Lower lobe of right lung (tissue), 2 donors: ENCODE measurements at regions not wholly inside any gene's neighbourhood (a gene's known extent, or its start where the extent isn't known, plus 50 kb on each side); places are given as distances from the start of the nearest gene placed in this dataset.

ENCODE experiments used
- ATAC-seq, 2 donors: fragments of 200-7000 bp; cut with Tn5 transposase; one replicate each; pipeline ENCODE4 v1.9.1; 2020 to 2022; ENCODE audit warnings: mild to moderate bottlenecking in 2 of 2, moderate library complexity in 2 of 2
- DNase-seq: peaks from one replicate; pipeline ENCODE4 v3.0.0-alpha.2; 2020
- H3K27ac ChIP-seq: fragments of 200-600 bp; one replicate; pipeline ENCODE4 v1.8.0; 2022
- H3K27me3 ChIP-seq: fragments of 200-600 bp; one replicate; pipeline ENCODE4 v1.8.0; 2022; ENCODE audit warnings: low read depth
- H3K36me3 ChIP-seq: fragments of 200-600 bp; one replicate; pipeline ENCODE4 v1.8.0; 2022; ENCODE audit warnings: mild to moderate bottlenecking
- H3K4me1 ChIP-seq: fragments of 200-600 bp; one replicate; pipeline ENCODE4 v1.8.0; 2022
- H3K4me3 ChIP-seq: fragments of 200-600 bp; one replicate; pipeline ENCODE4 v1.8.0; 2022; ENCODE audit warnings: mild to moderate bottlenecking
- H3K9me3 ChIP-seq: fragments of 200-600 bp; one replicate; pipeline ENCODE4 v1.8.0; 2022
- intact Hi-C: fragments of 100-400 bp; cut with DNase I; formaldehyde crosslinking; loops from one replicate; pipeline ENCODE4 v1.11.0; 2022
- TF ChIP-seq, protein P1 (sequence below): fragments of 200-600 bp; IDR thresholded peaks from one replicate; pipeline ENCODE4 v1.8.0; 2022; ENCODE audit warnings: antibody characterized with exemption, mild to moderate bottlenecking
- donor health status: DM: no; HTN: yes; CAD: no; lungs with severe emphysema.

DNA sequence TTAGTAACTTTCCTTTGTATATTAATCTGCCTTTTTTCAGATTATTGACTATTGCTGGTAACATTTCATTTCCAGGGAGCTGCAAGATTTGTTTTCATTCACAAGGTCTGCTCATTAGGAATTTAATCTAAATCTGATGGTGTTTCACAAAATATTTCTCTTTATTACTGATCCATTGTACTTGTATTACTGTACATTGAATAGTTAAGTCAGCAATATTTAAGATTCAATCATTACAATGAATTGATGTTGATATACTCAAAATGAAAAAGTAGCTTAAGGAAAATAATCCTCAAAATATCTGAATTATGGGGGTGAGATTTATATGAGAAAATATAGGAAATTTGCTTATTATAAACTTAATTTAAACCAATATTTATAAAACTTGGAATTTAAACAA lies 308.6 kb upstream of the PBX1 start:
- TF ChIP-seq, protein P1, sequence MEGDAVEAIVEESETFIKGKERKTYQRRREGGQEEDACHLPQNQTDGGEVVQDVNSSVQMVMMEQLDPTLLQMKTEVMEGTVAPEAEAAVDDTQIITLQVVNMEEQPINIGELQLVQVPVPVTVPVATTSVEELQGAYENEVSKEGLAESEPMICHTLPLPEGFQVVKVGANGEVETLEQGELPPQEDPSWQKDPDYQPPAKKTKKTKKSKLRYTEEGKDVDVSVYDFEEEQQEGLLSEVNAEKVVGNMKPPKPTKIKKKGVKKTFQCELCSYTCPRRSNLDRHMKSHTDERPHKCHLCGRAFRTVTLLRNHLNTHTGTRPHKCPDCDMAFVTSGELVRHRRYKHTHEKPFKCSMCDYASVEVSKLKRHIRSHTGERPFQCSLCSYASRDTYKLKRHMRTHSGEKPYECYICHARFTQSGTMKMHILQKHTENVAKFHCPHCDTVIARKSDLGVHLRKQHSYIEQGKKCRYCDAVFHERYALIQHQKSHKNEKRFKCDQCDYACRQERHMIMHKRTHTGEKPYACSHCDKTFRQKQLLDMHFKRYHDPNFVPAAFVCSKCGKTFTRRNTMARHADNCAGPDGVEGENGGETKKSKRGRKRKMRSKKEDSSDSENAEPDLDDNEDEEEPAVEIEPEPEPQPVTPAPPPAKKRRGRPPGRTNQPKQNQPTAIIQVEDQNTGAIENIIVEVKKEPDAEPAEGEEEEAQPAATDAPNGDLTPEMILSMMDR, result no peak
- intact Hi-C loops, result no loop called here

DNA sequence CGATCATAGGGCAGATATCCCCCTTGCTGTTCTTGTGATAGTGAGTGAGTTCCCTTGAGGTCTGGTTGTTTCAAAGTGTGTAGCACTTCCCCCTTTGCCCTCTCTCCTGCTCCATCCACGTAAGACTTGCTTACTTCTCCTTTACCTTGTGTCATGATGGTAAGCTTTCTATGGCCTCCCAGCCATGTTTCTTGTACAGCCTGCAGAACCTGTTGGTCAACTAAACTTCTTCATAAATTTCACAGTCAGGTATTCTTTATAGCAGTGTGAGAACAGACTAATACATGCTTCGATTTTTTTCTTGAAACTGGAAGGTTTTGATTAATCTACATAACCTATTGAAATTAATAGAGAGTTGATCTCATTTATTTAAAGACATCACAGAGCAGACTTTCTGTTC lies 302.5 kb upstream of the PBX1 start:
- Histone ChIP-seq H3K4me3 (no peak overlapping the region), H3K4me1 (no peaks in the 10 kb centered on the region), H3K27ac (no peak overlapping the region), H3K36me3 (no peaks in the 10 kb centered on the region), H3K27me3 (no peaks in the 10 kb centered on the region), H3K9me3 (peaks cover 5% of the 10 kb centered on the region)
- TF ChIP-seq, protein P1, result no peak
- ATAC-seq (no peak), DNase-seq (no peak)
- intact Hi-C loops, result no loop called here

More for the DNA sequence above, 308.6 kb upstream of the PBX1 start:
- Histone ChIP-seq H3K27me3 (no peaks in the 10 kb centered on the region), H3K9me3 (peaks cover 5% of the 10 kb centered on the region), H3K4me1 (no peaks in the 10 kb centered on the region), H3K27ac (no peak overlapping the region), H3K36me3 (no peaks in the 10 kb centered on the region), H3K4me3 (no peak overlapping the region)
- no peak for ATAC-seq
- no peak for DNase-seq

DNA sequence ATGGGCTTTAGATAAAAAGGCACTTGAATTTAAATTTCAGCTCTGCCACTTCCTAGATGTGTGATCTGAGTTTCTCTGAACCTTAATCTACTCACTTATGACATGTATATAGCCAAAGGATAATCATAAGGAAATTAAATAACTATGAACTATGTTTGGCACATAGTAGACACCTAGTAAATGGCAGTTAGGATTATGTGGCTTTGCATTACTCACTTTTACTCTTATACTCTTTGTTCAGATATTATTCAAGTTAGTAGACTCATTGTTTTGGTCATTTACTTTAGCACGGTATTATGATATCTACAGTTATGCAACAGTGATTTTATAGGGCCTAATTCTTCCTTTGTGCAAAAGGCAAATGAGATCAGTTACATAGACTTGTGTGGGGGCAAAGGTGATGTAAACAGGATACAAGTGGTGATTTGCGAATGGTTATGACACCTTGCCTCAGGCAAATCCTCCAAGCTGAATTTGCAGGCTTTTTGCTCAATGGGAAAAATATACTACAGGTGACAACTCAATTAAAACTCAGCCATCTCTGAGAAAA lies 297.2 kb upstream of the PBX1 start:
- Histone ChIP-seq H3K27me3 (no peaks in the 10 kb centered on the region), H3K4me3 (no peak overlapping the region), H3K36me3 (no peaks in the 10 kb centered on the region), H3K4me1 (no peaks in the 10 kb centered on the region), H3K9me3 (no peaks in the 10 kb centered on the region), H3K27ac (no peak overlapping the region)
- DNase-seq (no peak), ATAC-seq (no peak)
- TF ChIP-seq, protein P1, result no peak
- intact Hi-C loops, result no loop called here

DNA sequence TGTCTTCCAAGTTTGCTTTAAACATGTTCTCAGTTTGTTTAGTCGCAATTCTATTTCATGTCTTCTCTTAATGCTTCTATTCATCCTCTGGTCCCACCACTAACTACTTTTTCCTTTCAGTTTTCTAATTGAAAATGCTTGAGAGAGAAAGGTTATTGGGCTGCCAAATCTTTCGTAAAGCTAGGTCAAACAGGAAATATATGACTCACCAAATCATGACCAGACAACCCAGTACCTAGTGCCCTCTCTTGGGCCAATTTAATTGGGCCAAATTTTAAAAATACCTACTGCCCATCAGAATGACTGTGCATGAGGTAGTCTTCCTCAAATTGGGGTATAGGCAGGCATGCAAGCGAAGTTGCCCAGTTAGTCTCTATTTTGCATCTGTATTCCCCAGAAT lies 295.4 kb upstream of the PBX1 start:
- Histone ChIP-seq H3K27me3 (no peaks in the 10 kb centered on the region), H3K4me1 (no peaks in the 10 kb centered on the region), H3K27ac (no peak overlapping the region), H3K4me3 (no peak overlapping the region), H3K9me3 (no peaks in the 10 kb centered on the region), H3K36me3 (no peaks in the 10 kb centered on the region)
- DNase-seq (no peak), ATAC-seq (no peak)
- intact Hi-C loops, result no loop called here
- TF ChIP-seq, protein P1, result no peak

DNA sequence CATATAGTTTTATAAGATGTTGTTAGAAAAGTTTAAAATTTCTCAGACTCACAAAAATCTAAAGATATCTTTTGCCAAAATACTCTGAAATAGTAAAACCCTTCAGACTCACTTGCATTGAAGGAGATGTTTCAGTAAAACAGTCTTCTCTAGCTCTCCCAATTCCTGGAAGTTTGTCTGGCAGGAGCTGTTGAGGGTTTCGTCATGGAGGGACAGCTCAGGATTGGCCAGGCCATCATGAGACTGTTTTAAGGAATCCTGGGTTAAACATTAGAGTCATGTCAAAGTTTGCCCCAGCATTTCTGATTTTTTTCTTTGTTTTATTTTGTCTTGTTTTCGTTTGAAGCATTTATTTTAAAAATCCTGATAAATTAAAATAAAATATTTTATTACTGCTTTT lies 293.8 kb upstream of the PBX1 start:
- DNase-seq, result no peak
- Histone ChIP-seq H3K9me3 (no peaks in the 10 kb centered on the region), H3K27ac (no peak overlapping the region), H3K27me3 (no peaks in the 10 kb centered on the region), H3K4me3 (no peak overlapping the region), H3K36me3 (no peaks in the 10 kb centered on the region), H3K4me1 (no peaks in the 10 kb centered on the region)
- intact Hi-C loops, result no loop called here
- TF ChIP-seq, protein P1, result no peak
- no peak for ATAC-seq

DNA sequence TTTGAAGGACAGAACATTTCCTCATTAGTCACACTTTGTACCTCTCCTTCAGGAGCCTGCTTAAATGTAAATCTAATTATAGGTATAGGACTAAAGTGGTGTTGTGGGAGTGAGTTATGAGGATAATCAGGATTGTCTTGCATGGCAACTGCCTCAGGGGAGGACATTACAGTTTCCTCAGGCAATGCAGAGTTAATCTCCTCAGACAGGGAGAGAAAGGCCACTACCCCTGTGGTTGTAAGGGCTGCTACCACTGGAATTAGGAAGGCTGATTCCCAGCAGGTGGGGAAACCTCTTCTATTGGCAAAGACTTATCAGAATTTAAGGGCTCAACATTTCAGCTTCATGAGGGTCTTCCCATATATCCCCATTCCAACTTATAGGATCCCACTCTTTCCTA lies 286.8 kb upstream of the PBX1 start:
- Histone ChIP-seq H3K36me3 (no peaks in the 10 kb centered on the region), H3K27me3 (no peaks in the 10 kb centered on the region), H3K27ac (no peak overlapping the region), H3K9me3 (no peaks in the 10 kb centered on the region), H3K4me3 (no peak overlapping the region), H3K4me1 (no peaks in the 10 kb centered on the region)
- intact Hi-C loops, result no loop called here
- TF ChIP-seq, protein P1, result no peak
- DNase-seq (no peak), ATAC-seq (no peak)
